GM21717 (cell line): ENCODE measurements at regions not wholly inside any gene's neighbourhood (a gene's known extent, or its start where the extent isn't known, plus 50 kb on each side); places are given as distances from the start of the nearest gene placed in this dataset.

ENCODE experiments used
- ATAC-seq: cut with Tn5 transposase; IDR thresholded peaks from one replicate; pipeline ENCODE4 v1.9.1; 2021; ENCODE audit warnings: mild to moderate bottlenecking, moderate library complexity; ENCODE audit not compliant: unreplicated experiment

DNA sequence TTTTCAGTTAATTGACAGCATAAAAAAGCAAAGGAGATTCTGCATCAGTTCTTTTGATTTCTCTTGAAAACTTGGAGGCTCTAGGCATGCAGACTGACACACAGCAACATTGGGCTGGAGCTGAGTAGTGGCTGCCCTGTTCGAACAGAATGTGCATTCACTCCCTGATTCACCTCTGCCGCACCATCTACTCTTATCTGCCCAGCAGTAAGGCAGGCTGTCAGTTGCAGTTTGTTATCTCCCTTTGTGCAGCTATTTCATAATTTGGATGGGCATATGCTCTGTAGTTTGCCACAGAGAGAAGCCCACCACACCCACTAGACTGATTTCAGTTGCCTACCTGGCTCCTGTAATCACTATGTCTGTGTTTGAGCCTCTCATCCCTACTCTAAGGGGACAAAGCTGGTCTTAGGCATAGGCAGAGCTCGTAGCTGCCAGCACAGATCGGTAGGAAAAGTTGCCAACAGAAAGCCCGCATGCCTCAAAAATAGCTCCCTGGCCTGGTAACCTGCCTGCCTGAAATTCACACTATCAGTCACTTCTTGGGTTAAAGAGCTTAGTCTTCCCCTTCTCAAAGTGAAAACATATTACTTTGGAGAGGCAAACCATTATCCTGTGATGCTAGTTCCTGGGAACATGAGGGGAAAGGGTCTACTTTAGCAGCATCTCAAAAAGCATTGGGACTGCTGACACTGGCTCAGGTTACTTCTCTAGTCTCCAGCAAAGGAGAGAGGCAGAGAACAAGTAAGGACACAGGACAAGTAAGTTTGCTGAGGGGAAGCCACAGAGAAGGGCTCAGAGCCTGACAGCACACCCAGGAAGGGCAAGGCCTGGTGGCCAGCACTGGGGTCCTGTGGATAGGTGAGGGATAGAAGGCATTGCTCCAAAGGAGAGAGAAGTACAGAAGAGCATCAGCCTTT, 75.9 kb upstream of the TMEM164 start:
- no peak for ATAC-seq

DNA sequence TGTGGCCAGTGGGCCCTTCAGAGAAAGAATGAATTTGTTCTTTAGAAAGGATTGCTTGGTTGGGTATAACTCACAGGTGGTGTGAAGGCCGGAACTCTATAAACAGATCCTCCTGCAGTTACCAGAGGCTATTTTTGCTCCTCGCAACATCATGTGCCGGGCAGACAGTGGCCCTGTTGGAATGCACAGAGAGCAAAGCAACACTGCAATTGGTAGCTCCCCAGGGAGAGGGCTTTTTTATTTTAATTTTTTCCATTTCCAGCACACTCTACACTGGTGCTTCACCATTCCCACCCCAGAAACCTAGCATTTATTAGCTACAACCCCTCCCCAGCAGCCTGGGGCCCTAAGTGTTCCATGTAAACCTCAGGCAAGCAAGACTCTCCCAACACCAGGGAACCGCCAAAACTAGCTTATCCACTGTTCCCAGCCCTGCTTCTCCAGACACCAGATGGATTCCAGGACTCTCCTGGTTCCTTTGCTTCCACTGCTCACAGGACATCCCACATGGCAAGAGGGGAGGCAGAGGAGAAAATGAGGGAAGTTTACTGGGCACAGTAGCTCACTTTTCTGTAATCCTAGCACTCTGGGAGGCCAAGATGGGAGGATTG, 75.1 kb upstream of the TMEM164 start:
- no peak for ATAC-seq

DNA sequence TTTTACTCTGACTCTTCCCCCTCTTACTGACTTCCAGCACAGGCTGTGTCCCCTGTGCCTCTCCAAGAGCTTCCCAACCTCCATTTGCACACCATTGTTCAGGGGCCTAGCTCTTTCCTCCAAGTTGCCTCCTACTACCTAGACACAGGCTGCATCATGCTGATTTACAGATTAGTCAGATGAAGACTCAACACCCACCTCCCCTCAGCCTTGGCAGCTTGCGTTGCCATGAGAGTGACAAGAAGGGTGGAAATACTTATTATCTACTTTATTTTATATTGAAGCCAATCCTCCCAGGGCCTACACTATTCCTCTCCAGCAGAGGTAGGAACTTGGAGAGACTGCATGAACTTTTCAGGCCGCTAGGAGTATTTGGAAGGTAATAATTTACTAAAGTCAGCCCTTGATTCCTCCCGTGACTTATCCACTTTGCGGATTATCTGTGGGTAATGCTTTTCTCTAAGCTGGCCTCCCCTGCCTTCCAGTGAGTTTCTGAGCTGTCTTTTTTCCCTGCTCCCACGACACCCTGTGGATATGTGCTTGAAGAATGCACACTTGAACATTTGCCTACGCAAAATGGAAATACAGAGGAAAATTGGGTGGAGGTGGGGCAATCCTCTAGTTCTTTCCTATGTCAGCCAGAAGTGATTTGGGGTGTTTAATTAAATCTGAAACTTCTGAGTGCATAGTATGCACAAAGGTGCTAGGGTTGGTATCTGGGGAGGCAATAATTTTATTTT, 74.1 kb upstream of the TMEM164 start:
- no peak for ATAC-seq

DNA sequence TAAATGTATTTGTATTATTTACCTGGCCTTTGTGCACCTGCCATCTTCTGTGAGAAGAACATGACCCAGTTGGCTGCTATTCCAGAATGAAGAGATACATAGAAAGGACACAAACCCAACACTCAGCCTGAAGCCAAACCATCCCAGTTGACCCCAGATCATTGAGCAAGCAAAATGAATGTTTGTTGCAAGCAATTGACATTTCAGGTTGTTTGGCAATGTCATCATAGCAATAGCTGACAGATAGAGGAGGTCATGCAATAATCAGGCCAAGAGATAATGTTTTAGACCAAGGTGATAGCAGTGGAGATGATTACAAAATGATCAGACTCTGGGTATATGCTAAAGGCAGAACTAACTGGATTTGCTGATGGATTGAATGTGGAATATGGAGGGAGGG, 71.2 kb upstream of the TMEM164 start:
- ATAC-seq, result no peak

DNA sequence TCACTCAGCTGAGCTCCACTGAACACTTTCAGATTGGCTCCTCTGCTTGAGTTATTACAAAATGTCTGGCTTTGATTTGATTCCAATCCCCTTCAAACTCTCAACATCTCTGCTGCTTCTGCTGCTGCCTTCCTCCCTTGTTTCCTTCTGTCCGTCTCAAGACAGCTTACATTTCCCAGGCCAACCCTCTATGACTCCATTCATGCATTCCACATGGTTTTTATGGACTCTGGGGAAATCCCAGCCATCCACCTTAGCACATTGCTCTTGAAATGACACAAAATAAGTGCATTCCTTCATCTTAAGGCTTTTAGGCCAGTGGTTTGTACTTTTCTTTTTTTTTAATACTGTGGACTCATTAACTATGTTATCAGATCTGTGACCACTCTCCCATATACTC, 68.5 kb upstream of the TMEM164 start:
- no peak for ATAC-seq

DNA sequence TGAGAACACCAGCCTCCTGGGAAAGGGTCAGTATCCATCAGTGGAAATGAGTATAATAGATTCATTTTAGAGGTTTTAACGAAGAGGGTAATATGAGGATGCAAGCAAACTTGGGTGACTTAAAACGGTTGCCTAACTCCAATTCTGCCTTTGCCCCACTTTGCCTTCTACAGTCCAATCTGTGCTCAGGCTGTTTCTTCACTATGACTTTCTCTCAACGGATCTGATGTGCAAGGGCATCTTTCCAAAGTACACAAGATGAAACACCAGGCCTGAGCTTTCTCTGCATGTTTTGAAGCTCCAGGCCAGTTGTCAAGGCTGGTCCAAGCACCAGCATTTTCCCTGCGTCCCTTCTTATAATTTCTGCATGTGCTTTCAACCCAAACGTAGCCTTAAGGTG, 68.0 kb upstream of the TMEM164 start:
- no peak for ATAC-seq

DNA sequence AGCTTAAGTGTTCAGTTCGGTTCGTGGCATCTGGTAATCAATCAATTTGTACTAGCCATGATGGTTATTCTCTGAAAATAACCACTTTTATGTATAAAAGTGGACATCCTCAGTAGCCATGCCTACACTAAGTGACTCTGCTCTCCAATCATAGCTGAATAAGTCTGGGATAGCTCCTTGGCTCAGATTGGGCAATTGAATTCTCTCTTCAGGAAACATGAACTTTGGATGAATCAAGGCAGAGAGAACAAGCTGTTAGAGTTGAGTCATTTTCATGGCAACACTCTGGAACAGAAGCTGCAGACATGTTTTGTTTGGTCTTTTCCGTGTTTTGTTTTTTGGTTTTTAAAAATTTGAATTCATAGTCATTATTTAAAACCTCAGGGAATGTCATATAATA, 66.8 kb upstream of the TMEM164 start:
- ATAC-seq, result no peak

DNA sequence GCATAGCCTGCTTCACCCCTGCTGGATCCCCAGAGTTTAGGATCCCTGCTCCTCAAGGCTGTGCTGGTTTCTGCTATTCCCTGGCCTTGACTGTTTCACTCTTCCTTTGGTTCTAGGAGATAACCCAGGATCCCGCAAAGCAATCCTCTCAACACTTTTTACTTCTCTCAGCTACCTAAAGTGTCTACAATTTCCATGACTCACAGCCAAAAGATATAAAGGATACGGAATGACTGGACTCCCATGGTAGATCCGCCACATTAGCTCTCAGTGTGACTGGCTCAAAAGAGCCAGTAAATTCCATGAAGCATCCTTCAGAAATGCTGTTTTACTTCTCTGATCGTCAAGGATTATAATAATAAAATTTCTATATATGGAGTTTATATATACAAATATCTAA, 66.3 kb upstream of the TMEM164 start:
- ATAC-seq, result no peak

DNA sequence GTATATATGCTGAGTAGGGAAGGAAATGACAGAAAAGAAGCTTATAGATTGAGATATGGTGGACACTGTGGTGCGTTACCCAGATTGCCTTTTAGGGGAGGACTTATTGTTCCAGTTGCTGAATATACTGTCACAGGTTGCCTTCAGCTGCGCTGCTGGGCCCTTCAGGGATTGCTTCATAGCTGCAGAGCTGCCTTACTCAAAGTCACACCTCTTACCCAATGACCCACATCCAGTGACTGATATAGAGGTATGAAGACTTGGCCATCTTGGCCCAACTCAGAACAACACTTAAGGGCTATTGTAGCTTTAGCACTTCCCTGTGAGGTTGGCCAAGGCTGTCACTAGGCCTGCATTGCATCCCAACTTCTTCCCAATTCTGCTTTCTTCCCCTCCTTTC, 63.4 kb upstream of the TMEM164 start:
- no peak for ATAC-seq

DNA sequence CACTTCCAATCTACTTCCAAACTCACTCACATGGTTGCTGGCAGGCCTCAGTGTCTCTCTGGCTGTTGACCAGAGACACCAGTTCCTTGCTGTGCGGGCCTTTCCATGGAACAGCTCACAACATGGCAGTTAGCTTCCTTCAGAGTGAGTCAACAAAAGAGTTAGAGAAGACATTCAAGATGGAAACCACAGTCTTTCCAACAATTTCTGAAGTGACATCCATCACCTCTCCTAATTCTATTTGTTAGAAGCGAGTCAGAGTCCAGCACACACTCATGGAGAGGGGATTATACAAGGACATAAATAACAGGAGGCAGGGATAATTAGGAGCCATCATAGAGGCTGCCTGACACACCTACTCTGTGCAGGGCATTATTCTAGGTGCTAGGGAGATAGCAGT, 62.5 kb upstream of the TMEM164 start:
- ATAC-seq, result no peak

DNA sequence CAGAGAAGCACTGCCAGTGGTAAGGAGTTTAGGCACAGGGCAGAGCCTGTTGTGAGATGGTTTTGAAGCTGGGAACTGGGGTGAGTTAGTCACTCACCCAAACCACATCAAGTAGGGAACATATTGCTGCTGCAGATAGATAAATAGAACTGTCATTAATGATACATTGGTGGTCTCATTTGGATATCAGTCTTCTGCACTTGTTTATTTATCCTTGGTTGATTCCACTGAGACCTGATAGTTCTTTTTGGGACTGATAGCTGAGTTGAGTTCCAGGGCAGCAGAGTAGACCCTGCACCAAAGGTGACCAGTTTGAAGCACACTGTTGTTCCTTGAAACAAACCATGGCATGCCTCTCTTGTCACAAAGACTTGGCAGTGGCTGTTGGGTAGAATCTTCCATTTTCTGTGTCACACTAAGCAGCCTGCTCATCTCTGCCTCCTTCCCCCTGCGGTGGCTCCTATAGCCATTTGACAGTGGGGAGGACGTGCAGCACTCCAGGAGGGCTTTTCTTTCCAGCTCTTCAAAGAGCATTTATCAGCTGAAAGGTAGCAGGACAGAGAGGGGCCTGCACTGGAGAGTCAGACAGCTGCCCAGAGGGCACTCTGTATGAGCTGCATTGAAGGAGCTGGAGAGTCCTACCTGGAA, 59.7 kb upstream of the TMEM164 start:
- no peak for ATAC-seq

DNA sequence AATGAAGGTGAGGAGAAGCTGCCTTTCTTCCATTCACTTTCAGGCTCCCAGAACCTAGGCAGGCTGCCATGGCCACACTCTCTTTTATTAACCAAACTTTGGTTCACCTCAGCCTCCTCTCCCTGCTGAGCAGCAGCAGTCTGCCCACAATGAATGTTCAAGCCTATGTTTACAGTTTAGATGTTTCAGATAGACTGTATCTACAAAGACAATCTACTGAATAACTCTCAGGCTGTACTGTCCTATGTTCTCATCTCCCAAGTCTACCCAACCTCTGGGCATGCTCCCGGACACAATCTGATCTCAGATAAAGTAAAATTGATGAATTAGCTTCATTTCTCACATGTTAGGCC, 59.2 kb upstream of the TMEM164 start:
- ATAC-seq, result no peak

DNA sequence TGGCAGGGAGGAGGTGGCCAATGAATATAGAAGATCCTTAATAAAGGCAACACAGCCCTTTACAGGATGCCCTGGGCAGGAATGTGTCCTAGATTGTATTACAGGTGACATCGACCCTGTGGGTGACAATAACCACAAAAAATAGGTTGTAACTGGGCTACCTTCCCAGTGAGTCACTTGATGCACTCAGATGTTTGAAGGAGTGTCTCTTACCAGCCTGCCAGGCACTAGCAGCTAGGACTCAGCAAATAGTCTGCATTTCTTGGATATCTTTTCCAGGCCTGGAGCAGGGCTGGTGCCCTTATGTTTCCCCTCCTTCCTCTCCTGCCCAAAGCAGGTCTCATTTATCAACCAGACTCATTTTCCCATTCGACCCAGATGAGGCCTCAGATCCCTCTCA, 50.9 kb upstream of the TMEM164 start:
- no peak for ATAC-seq

DNA sequence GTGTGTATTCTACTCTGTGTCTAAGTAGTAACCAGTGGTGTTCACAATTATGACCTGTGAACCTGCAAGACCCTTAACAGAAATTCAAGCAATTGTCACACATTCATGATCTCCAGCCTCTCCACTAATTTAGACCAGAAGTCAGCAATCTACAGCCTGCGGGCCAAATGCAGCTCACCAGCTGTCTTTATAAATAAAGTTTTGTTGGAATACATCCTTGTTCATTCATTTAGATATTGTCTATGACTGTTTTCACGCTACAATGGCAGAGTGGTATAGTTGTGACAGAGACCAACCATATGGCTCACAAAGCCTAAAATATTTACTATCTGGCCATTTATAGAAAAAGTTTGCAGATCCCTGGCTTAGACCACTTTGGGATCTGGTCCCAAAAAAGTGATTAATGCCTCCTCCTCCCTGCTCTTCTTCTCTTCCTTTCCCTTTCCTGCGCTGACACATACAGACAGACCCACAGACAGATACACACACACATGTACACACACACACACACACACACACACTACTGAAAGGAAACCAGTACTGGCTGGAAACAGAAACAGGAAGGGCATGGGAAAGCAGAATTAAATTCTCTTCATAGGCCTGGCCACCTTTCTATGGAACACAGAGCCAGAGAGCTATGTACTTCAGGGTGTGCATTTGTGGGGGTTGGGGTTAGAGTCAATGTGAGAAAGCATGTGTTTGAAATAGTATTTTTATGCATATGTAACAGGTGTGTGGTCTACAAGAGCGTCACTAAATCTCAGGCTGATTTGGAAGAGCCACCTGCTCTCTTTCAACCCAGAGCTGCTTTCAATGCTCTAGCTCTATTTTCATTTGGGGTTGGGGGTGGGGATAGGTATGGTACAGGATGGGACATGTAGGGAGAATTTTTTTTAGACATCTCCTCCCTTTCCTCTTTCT, 49.7 kb upstream of the TMEM164 start:
- ATAC-seq, result peak; percentile 83
